ENCODE measurements at regions not wholly inside any gene's neighbourhood (a gene's known extent, or its start where the extent isn't known, plus 50 kb on each side); places are given as distances from the start of the nearest gene placed in this dataset.

DNA sequence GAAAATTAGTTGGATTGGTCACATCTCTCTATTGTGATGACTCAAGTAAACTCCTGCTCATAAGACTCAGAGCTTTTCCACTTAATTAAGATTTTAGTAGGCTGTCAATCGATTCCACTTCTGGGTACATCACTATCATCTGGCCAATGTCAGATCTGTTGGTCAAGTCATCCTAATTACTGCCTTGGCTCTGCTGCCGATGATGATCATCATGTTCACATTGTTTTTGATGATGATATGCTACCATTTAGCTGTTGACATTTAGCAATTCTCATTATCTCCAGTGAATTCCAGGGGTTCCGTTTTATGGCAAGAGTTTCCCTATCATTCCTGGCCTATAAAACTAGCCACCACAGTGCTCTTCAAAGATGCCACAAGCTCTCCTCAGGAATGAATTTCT is 253.4 kb downstream of the IKZF2 start:
- TF ChIP-seq, protein P1, sequence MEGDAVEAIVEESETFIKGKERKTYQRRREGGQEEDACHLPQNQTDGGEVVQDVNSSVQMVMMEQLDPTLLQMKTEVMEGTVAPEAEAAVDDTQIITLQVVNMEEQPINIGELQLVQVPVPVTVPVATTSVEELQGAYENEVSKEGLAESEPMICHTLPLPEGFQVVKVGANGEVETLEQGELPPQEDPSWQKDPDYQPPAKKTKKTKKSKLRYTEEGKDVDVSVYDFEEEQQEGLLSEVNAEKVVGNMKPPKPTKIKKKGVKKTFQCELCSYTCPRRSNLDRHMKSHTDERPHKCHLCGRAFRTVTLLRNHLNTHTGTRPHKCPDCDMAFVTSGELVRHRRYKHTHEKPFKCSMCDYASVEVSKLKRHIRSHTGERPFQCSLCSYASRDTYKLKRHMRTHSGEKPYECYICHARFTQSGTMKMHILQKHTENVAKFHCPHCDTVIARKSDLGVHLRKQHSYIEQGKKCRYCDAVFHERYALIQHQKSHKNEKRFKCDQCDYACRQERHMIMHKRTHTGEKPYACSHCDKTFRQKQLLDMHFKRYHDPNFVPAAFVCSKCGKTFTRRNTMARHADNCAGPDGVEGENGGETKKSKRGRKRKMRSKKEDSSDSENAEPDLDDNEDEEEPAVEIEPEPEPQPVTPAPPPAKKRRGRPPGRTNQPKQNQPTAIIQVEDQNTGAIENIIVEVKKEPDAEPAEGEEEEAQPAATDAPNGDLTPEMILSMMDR (IDR thresholded peaks at IDR 0.05; ENCODE audit: low read depth, low read length), result no peak
- TF ChIP-seq EZH2phosphoT487 (IDR thresholded peaks at IDR 0.05; ENCODE audit: low read depth), result no peak

All from OCI-LY3 (cell line).